PFSK-1 (cell line): ENCODE measurements at regions not wholly inside any gene's neighbourhood (a gene's known extent, or its start where the extent isn't known, plus 50 kb on each side); places are given as distances from the start of the nearest gene placed in this dataset.

Experiments
- SIN3A ChIP-seq: IDR thresholded peaks from 2 replicates; pipeline ENCODE4 v1.6.1; 2012; ENCODE audit warnings: mild to moderate bottlenecking, low read length, moderate library complexity, borderline replicate concordance; ENCODE audit not compliant: insufficient read depth
- TF ChIP-seq, protein P1 (sequence below), 2 experiments: IDR thresholded peaks; 2 replicates each; pipeline versions ENCODE4 v1.6.1 to v1.8.0; 2011 to 2012; ENCODE audit warnings: low read depth in 2 of 2, low read length in 2 of 2, control low read depth in 1 of 2, inconsistent platforms in 1 of 2, mild to moderate bottlenecking in 1 of 2, moderate library complexity in 1 of 2; ENCODE audit not compliant: insufficient read depth in 1 of 2

DNA sequence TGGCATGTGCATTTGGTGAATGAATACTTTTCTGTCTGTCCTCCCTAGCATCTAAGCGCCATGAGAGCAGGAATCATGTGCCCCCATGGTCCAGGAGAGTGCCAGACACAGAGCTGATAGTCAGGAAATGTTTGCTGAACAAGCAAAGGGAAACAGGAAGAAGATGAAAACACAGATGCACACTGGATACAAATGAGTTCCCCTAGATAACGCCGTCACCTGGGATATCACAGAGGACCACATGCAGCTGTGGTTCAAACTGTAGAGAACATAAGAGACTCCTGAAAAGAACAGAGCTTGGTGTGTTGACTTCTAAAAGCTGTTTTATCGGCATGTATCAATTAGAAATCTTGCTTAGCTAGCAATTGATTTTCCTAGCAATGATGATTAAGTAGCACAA, 293.7 kb downstream of the BTBD3 start:
- TF ChIP-seq, protein P1, sequence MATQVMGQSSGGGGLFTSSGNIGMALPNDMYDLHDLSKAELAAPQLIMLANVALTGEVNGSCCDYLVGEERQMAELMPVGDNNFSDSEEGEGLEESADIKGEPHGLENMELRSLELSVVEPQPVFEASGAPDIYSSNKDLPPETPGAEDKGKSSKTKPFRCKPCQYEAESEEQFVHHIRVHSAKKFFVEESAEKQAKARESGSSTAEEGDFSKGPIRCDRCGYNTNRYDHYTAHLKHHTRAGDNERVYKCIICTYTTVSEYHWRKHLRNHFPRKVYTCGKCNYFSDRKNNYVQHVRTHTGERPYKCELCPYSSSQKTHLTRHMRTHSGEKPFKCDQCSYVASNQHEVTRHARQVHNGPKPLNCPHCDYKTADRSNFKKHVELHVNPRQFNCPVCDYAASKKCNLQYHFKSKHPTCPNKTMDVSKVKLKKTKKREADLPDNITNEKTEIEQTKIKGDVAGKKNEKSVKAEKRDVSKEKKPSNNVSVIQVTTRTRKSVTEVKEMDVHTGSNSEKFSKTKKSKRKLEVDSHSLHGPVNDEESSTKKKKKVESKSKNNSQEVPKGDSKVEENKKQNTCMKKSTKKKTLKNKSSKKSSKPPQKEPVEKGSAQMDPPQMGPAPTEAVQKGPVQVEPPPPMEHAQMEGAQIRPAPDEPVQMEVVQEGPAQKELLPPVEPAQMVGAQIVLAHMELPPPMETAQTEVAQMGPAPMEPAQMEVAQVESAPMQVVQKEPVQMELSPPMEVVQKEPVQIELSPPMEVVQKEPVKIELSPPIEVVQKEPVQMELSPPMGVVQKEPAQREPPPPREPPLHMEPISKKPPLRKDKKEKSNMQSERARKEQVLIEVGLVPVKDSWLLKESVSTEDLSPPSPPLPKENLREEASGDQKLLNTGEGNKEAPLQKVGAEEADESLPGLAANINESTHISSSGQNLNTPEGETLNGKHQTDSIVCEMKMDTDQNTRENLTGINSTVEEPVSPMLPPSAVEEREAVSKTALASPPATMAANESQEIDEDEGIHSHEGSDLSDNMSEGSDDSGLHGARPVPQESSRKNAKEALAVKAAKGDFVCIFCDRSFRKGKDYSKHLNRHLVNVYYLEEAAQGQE (IDR thresholded peaks at IDR 0.05; ENCODE audit: insufficient read depth in 1 of 2, low read depth in 2 of 2, low read length in 2 of 2) = no peak
- no peak for TF ChIP-seq SIN3A
